HG03432 (cell line): ENCODE measurements at regions not wholly inside any gene's neighbourhood (a gene's known extent, or its start where the extent isn't known, plus 50 kb on each side); places are given as distances from the start of the nearest gene placed in this dataset.

Experiments
- ATAC-seq: cut with Tn5 transposase; IDR thresholded peaks from one replicate; pipeline ENCODE4 v1.9.1; 2021; ENCODE audit warnings: mild to moderate bottlenecking, moderate library complexity; ENCODE audit not compliant: unreplicated experiment

DNA sequence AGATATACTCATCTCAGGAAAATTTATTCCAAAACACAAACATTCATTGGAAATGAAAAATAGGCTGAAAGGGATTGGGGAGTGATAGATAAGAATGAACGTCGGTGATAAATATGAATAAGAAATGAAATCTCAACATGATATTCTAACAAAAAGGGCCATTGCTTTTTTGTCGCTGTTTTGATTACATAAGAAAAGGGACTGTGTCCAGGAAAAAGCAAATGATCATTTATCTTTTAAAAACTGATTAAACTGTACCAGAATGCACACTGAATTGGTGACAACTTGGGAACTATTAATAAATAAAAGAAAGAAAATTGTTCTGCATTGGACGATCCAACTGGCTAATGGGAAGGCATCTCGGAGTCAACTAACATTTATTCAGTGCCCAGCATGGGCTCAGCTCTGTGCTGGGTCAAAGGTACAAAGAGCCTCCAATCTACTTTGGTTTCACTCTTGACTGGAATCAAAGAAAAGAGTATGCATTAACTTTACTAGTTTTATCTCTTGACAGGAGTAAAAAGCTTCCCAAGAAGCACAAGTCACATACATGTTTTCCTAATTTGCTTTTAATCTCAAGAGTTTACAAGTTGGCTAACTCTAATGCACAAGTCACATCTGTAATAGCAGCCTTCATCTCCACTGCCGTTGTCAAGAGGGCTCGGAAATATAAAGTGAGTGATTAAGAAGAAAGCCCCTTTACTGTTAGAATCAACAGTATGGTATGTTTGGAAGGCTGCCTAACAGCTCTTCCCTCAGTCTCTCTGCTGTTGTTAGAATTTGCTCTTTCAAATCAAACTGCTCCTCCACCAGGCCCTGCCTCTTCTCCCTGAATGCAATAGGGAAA is 280.0 kb downstream of the IGSF11 start:
- ATAC-seq = no peak

DNA sequence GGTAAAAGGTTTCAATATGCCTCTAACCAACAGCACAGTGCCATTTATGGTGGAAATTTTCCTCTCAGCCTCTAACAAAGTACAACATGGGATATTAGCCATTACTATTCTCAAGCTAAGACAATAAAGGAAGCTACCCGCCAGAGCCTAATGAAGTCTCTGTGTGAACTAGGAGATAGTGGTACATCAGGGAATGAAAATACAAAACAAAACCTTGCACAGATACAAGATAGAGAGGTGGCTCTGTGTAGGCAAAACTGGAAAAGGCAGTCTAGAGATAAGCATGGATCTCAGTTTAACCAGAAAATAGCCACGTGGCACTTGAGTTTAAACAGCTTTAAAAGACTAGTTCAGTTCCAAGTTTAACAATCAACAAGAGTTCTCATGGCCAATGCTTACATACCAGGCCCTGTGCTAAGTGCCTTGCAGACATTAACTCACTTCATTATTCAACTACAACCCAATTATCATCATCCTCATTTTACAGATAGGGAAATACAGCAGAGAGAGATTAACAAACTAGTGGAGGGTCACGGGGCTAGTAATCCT is 279.3 kb downstream of the IGSF11 start:
- no peak for ATAC-seq

DNA sequence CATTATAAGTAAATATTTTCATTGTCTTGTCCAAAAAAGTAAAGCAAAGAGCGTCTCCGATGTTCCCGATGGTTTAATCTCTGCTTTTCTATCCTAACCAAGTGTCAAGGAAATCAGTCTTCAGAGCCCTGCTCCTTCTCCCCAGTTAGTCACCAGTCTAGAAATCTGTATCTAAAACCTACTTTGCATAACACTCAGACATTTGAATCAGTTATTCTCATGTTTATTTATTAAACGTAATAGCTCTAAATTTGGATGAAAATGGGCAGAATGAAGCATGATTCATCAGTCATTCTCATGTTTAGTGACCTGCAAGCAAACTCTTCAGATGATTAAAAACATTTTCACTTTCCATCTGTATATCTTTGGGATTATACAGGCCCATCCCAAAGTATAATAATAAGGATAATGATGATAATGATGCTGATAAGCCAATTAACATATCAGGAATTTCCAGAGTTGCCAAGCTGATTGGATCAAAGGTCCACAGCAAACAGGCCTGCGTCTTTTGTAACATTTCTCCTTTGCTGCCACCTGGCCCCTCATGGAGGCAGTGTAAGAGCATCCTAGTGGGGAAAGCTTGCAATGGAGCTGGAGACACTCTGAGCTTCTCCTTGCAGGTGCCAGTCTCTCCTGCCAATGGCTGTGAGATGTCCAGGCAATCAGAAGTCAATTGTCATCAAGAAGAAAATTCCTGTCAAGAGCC is 273.9 kb downstream of the IGSF11 start:
- peak; percentile 61 for ATAC-seq

DNA sequence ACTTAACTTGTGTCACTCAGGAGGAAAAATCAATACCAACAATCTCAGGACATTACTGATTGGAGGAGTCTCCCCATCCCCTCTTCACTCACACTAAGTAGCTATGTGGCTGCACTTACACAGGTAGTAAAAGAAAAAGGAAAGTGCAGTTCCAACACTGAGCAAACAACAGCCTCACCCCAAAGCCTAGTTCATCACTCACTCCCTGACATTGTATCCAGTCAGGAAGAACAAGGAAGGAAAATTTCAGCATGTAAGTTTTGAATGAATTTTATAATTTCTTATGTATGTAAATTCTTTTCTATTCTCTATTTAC is 273.4 kb downstream of the IGSF11 start:
- ATAC-seq = peak; percentile 35

DNA sequence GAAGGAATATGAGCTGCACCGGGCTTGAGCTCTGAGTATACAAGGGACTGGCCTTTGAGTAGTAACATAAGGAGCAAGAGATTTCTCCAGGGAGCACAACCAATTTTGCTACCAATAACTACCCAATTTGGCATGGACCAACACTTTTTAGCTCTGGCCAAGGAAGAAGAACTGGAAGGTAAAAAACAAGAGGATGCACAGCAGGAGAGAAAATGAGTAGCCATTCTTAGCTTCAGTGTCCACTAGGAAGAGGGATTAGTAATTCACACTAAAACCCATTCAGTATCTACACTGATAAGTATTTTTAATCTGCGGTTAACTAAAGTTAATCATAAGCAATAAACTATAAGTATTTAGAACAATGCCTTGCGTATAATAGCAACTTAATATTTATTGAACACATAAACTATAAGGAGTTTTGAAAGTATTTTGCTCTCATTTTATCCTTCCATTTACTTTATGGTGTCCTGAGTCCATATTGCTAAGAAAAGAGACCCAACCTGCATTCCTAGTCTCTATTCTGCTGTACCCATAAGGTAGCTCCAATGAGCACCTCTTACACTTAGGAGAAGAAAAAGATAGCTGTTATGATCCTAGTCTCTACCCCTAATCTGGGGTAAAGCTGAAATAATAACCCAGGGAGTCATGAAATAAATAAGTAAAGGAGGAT is 268.9 kb downstream of the IGSF11 start:
- ATAC-seq = peak; percentile 5

DNA sequence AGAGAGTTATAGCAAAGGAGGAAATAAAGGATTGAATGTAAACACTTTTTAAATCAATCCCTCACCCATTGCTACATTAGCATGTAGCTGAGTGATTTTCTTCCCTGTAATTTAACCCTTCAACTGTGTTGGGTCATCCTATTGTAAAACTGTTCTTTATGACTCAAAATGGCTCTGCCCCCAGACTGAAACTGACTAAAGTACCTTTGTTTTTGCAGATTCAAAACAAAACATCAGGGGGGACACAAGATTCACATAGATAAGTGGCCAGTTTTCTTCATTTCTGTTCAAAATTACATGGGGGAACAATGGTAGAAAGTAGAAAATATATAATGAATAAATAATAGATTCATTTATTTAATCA is 268.4 kb downstream of the IGSF11 start:
- peak; percentile 78 for ATAC-seq

DNA sequence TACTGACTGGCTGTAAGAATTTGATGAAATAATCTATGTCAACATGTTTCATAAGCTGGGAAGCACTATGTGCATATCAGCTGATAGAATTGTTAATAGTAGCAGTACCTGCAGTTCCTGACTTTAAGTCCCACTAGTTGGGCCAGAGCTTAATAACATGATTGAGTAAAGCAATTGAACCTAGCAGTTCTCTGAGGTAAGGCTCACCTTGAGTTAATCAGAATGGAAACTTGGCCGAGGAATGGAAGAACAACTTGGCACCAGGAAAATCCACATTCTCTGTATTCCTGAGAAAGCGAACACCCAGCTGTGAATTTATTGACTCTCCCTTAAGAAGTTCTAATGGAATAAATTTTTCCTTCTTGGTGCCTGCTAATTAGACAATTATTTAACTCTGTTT is 262.6 kb downstream of the IGSF11 start:
- no peak for ATAC-seq

DNA sequence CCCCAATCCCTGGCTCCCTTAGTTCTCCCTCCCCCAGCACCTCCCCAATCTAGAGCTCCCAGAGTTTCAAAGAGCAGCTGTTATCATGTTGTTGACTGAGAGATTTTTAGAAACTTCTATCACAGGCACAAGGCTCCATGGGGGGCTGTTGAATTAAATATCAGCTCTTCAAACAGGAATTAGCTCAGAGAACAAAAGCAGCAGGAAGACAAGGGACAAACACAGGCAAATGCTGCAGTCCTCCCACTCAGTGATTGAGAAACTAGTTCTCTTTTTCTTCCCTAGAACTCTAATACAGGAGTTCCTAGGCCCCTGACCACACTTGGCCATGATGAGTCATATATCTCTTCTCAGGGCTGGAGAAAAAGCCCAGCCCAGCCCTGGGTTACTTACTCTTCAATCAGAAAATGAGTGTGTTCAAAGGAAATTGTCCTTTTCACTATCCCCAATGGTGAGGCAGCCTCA is 262.1 kb downstream of the IGSF11 start:
- ATAC-seq = peak; percentile 99

DNA sequence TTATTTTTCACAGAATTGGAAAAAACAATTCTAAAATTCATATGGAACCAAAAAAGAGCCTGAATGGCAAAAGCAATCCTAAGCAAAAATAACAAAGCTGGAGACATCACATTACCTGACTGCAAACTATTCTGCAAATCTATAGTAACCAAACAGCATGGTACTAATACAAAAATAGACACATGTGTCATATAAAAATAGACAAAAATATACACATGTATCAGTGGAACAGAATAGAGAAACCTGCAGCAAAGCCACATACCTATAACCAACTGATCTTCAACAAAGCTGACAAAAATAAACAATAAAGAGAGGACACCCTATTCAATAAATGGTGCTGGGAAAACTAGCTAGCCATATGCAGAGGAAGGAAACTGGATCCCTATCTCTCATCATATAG is 259.6 kb downstream of the IGSF11 start:
- no peak for ATAC-seq

DNA sequence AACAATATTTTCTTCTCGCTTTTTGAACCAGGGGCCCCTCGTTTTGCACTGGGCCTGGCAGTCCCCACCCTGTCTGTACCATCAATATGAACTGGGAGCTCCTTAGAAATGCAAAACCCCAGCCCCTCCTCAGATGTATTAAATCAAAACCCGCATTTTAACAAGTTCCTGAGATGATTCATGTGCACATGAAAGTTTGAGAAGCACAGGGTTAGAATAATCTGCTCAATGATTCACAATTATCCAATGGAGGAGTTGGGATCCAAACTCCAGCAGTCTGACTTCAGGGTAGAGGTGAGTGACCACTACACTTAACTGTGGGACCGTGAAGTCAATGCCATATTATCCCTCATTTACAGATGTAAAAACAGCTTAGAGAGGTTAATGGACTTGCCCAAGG is 256.4 kb downstream of the IGSF11 start:
- no peak for ATAC-seq

DNA sequence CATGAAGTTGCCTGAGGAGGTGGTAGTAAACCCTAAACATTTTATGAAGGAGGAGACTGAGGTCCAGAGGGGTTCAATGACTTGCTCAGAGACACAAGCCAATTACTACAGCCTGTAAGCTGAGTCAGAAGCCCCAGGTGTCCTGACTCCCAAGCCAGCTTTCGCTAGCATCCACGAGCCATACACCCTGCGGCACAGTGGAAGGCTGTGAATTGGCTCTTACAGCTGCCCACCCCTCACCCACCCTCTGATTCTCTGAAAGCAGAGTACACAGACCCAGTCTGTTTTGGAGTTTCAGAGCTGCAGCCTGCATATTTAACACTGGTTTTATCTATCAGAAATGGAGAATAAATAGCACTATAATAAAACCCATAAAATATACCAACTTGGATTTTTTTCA is 253.4 kb downstream of the IGSF11 start:
- ATAC-seq = no peak

DNA sequence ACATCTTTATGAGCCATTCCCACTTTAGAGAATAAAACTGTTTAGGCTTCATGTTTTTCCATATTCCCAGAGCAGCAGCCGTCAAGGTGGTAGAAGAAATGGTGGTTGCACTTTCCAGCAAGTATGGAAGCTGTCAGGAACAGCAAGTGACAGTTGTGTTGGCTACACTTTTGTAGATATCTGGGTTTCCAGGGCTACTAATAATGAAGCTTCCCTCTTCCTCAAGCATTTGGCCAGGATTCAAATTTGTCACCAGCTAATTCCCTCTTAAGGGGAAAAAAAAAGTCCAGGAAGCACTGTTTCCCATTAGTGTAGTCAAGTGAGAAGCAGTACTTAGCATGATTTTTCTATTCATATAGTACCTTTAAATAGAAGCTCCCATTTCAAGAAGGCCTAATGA is 252.8 kb downstream of the IGSF11 start:
- no peak for ATAC-seq

DNA sequence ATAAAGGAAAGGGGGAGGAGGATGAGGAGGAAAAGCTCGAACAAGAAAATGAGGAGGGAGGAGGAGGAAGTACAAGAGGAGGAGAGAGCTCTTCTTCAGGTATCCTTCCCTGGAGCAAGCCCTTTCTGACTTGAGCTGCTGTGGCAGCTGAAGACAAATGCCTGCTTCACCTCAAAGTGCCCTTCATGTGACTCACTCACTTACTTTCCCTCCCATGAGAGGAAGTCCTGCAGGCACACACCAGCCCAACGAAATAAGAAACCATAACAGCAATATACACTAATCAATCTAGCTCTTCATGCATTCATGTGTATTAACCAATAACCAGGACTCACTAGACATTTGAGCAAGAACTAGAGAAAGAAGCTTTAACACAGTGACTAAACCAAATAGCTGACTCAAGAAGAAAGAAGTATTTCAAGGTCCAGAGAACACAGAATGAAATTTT is 251.9 kb downstream of the IGSF11 start:
- ATAC-seq = peak; percentile 97

DNA sequence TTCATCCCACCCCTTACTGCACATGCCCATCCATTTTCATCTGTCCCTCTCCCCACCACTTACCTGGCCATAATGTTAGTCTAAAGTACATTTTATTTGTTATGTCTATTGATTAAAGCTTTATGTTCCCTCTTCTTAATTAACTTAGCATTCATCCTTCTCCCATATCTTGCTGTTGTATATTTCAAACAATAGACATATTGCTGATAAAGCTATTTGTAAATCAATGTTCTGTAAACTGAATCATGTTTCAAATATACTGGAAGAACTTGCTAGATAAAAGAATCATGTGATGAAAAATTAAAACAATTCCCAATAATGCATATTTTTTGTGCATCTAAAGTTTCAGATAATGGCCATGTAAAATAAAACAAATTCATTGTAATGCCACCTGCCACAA is 249.2 kb downstream of the IGSF11 start:
- ATAC-seq = no peak

DNA sequence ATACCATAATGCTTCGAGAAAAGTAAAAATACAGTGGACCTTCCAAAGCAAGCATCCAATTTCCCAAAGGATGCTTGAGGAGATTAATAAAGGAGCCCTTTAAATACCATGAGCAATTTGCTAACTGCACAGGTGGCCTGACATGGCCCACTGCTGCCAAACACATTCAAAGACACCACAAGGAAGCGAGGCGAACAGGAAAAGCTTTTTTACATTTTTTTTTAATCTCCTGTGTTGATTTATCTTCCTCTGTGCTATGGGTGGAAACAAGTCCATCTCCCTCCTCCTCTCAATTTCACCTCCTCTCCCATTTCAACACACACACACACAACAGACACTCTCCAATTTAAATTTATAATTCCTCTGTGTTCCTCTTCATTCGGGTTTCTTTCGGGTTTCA is 243.4 kb downstream of the IGSF11 start:
- no peak for ATAC-seq

DNA sequence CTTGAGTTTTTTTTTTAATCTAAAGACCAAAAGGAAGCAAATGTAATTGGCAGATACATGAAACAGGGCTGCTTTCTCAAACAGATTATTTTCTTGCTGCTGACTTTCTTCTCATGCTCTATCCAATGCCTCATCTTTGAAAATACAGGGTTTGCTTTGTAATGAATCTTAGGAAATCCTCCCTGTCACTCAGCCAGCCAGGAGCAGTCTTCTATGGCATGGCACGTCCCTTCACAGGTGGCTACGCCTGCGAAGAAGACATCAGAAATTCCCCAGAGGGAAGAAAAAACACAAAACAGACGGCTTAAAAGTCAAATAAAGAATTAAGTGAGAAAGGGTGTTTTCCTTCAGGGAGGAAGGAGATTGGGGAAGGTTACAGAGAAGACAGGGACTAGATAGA is 242.5 kb downstream of the IGSF11 start:
- no peak for ATAC-seq

DNA sequence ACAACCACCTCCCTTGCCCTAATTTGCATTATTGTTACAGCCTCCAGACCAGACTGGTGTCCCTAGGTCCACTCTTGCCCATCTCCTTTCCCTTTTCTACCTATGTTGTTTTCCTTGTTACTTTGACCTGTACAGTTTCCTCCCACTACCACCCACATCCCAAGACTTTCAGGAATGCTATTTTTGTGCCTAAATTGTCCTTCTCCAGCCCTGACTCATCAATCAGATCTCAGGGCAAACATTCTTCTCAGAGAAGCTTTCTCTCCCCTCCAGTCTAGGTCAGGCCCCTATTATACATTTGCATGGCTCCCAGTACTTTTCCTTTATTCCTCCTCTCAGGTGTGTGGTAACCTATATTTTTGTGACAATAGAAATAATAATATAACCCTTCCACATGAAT is 241.5 kb downstream of the IGSF11 start:
- no peak for ATAC-seq

DNA sequence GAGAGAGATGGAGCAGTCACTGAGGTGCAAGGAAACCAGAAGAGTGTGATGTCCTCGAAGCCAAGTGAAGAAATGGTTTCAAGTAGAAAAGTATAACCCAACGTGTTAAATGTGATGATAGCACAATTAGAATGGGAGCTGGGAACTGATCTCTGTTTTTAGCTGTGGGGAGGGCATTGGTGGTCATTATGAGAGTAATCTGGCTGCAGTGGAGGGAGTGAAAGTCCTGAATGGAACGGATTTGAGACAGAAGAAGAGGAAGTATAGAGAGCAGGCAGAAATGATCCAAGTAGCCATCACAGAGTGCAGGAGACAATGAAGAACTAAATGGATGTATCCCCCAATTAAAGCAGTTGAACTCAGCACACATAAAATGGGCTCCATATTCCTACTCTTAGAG is 235.3 kb downstream of the IGSF11 start:
- ATAC-seq = peak; percentile 43

DNA sequence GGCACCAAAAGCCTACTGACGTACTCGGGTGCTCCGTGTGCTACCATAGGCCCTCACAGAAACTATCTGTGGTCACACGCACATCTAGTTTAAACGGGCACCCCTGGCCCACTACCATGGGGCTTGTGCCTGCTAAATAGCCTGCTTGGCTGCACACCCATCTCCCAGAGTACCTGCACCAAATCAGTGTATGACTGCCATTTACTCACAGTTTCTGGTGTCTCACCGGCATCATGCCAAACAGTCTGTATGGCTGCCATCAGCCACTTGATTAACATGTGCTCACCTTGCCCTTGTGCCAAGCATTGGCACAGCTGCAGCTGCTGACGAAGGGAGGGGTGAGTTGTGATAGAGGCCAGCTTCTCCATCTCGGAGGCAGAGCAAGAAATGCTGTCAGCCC is 232.7 kb downstream of the IGSF11 start:
- no peak for ATAC-seq

DNA sequence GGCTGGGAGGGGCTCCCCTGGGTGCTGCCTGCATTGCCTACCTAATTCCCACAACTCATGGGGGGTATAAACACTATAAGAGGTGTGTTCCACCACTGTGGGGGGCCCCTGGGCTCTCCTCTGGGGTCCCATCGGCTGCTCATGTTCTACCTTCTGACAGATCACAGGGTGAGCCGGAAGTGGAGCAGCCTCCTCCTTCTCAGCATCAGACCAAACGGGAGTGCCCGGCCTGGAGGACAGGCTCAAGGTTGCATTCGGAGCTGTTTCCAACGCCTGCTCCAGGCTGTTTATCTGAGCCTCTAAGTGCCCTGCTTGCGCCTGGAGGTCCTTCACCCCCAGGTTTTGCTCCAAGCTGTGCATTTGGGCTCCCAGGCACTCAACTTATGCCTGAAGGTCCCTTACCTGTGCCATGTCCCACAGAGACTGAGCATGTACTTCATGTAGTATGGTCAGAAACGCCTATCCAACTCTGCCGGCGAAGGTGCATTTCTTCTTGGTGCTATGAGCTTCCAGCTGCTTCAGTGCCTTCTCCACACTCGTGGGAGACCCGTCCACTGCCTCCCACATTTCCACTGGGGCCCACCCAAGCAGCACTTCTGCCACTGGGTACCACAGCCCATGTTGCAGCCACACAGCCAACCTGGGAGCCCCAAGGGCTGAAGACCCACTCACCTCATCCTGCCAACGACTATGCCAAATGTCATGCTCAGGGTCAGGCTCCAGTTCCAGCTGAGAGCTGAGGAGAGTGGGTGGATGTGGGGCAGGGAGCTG is 232.1 kb downstream of the IGSF11 start:
- no peak for ATAC-seq

DNA sequence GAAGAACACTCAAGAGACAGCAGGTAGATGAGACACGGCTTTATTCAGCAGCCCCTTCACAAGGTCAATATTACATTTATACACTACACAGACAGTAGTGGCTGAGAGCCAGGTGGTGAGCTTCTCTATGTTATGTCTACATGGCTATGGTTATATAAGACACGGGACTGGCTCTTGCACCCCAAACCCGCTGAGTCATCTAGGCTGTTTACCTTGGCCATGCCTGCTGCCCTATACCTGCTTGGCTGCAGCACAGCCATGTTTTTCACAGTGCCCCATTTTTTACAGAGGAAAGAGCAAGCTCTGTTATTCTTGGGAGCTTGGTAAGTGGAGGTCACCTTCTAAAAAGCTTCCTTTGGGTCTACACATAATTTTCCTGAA is 231.6 kb downstream of the IGSF11 start:
- ATAC-seq = no peak
